HCT116 (cell line): ENCODE measurements at regions not wholly inside any gene's neighbourhood (a gene's known extent, or its start where the extent isn't known, plus 50 kb on each side); places are given as distances from the start of the nearest gene placed in this dataset.
A peak's percentile ranks its signal among the peaks of the same experiment; 100 is the strongest.

ENCODE experiments used
- ATAC-seq: fragments of 200-7000 bp; cut with Tn5 transposase; 2 replicates; pipeline ENCODE4 v1.9.1; 2020; ENCODE audit warnings: mild to moderate bottlenecking, moderate library complexity
- BruUV-seq: library from RNA; stranded (reverse); fragments of 400-500 nt; replicated peaks from 2 replicates; lab custom pipeline; 2021; lab: Mats Ljungman, UMichigan
- CTCF ChIA-PET: fragments of 300-600 bp; sonication (Branson Sonifier 250); formaldehyde crosslinking; loops from one replicate; lab custom pipeline; 2021; ENCODE audit warnings: antibody characterized with exemption; lab: Charles Lee
- POLR2A ChIA-PET: fragments of 300-600, 350-600 bp; sonication (Branson Sonifier 250); formaldehyde crosslinking; loops from one replicate; lab custom pipeline; 2021; ENCODE audit warnings: antibody characterized with exemption; lab: Charles Lee
- RAD21 ChIA-PET, 2 experiments: fragments of 300-600 bp; sonication (Branson Sonifier 250); formaldehyde crosslinking; loops; one replicate each; lab custom pipeline; 2023; ENCODE audit warnings: low total read pairs in 2 of 2; ENCODE audit not compliant: uncharacterized antibody in 2 of 2, unreplicated experiment in 2 of 2, low non-redundant PET in 1 of 2; lab: Charles Lee
- DNase-seq: peaks from one replicate; pipeline ENCODE4 v3.0.0-alpha.2; 2010; ENCODE audit warnings: low read depth, low spot score
- H2AFZ ChIP-seq: fragments of 200-600 bp; shearing (Covaris generic), sonication (generic); 2 replicates; pipeline ENCODE4 v1.6.1; 2017; ENCODE audit warnings: low read depth, mixed run types, mixed read lengths, antibody characterized with exemption, low read length; ENCODE audit not compliant: poor library complexity, severe bottlenecking
- H3K27ac ChIP-seq: 2 replicates; pipeline ENCODE4 v1.5.1; 2012; ENCODE audit warnings: low read depth, low read length
- H3K27me3 ChIP-seq: fragments of 200-600 bp; sonication (generic); 2 replicates; pipeline ENCODE4 v1.6.1; 2016; ENCODE audit warnings: mixed run types, low read length, mixed read lengths; ENCODE audit not compliant: insufficient read depth
- H3K36me3 ChIP-seq, 2 experiments: fragments of 200-500 bp in 1 of 2; fragments of 200-600 bp in 1 of 2; sonication (Bioruptor generic) in 1 of 2; sonication (generic) in 1 of 2; 2 replicates each; pipeline versions ENCODE4 v1.5.1 to v1.6.1; 2014 to 2016; ENCODE audit warnings: low read length in 2 of 2, inconsistent platforms in 1 of 2, mixed read lengths in 1 of 2, mixed run types in 1 of 2; ENCODE audit not compliant: insufficient read depth in 2 of 2, control insufficient read depth in 1 of 2
- H3K4me1 ChIP-seq, 2 experiments: fragments of 200-600 bp in 1 of 2; sonication (generic) in 1 of 2; 2 replicates each; pipeline versions ENCODE4 v1.5.1 to v1.6.1; 2012 to 2017; ENCODE audit warnings: low read length in 2 of 2, inconsistent platforms in 1 of 2, mild to moderate bottlenecking in 1 of 2, mixed read lengths in 1 of 2, mixed run types in 1 of 2, moderate library complexity in 1 of 2; ENCODE audit not compliant: insufficient read depth in 2 of 2, control insufficient read depth in 1 of 2
- H3K4me2 ChIP-seq: fragments of 200-600 bp; sonication (generic); 2 replicates; pipeline ENCODE4 v1.6.1; 2017; ENCODE audit warnings: mixed run types, low read length, mixed read lengths
- H3K4me3 ChIP-seq, 2 experiments: fragments of 200-600 bp in 1 of 2; sonication (generic) in 1 of 2; replicated peaks in 1 of 2; 2 replicates each; pipeline ENCODE4 v1.5.1; 2011 to 2016; ENCODE audit warnings: low read length in 2 of 2, control low read depth in 1 of 2, low read depth in 1 of 2, mild to moderate bottlenecking in 1 of 2, mixed read lengths in 1 of 2, mixed run types in 1 of 2
- H3K79me2 ChIP-seq: fragments of 200-600 bp; sonication (generic); 2 replicates; pipeline ENCODE4 v1.6.1; 2017; ENCODE audit warnings: mild to moderate bottlenecking, mixed run types, low read length, moderate library complexity, mixed read lengths; ENCODE audit not compliant: insufficient read depth
- H3K9ac ChIP-seq: fragments of 200-600 bp; sonication (generic); 2 replicates; pipeline ENCODE4 v1.6.1; 2016; ENCODE audit warnings: low read length, mixed read lengths
- H3K9me2 ChIP-seq: fragments of 200-600 bp; sonication (generic), shearing (Covaris generic); 2 replicates; pipeline ENCODE4 v1.6.1; 2017; ENCODE audit warnings: mixed run types, mild to moderate bottlenecking, moderate library complexity; ENCODE audit not compliant: insufficient read depth
- H3K9me3 ChIP-seq, 2 experiments: fragments of 200-500 bp in 1 of 2; fragments of 200-600 bp in 1 of 2; sonication (Bioruptor generic) in 1 of 2; sonication (generic) in 1 of 2; 2 replicates each; pipeline ENCODE4 v1.6.1; 2014 to 2017; ENCODE audit warnings: low read length in 2 of 2, mixed read lengths in 2 of 2, inconsistent platforms in 1 of 2, low read depth in 1 of 2, mild to moderate bottlenecking in 1 of 2, mixed run types in 1 of 2, moderate library complexity in 1 of 2; ENCODE audit not compliant: control insufficient read depth in 1 of 2, insufficient read depth in 1 of 2
- H4K20me1 ChIP-seq: fragments of 200-600 bp; sonication (generic), shearing (Covaris generic); 2 replicates; pipeline ENCODE4 v1.6.1; 2017; ENCODE audit warnings: mixed run types, mild to moderate bottlenecking, moderate library complexity; ENCODE audit not compliant: insufficient read depth
- CBX3 ChIP-seq: IDR thresholded peaks from 2 replicates; pipeline ENCODE4 v1.6.1; 2012; ENCODE audit warnings: low read depth
- CEBPB ChIP-seq: IDR thresholded peaks from 2 replicates; pipeline ENCODE4 v1.6.1; 2012; ENCODE audit warnings: low read depth
- EGR1 ChIP-seq: IDR thresholded peaks from 2 replicates; pipeline ENCODE4 v1.6.1; 2012; ENCODE audit warnings: low read depth
- RAD21 ChIP-seq: IDR thresholded peaks from 2 replicates; pipeline ENCODE4 v1.6.1; 2012; ENCODE audit warnings: low read depth, mild to moderate bottlenecking
- SRF ChIP-seq: IDR thresholded peaks from 2 replicates; pipeline ENCODE4 v1.6.1; 2012; ENCODE audit warnings: low read depth
- intact Hi-C: fragments of 100-400 bp; cut with micrococcal nuclease; formaldehyde crosslinking; loops from 2 replicates; pipeline ENCODE4 v1.10.0; 2022
- TF ChIP-seq, protein P1 (sequence below): IDR thresholded peaks from 2 replicates; pipeline ENCODE4 v1.6.1; 2012
- TF ChIP-seq, protein P2 (sequence below), 3 experiments: fragments of 200-600 bp in 1 of 3; sonication (generic) in 1 of 3; IDR thresholded peaks in 2 of 3; conservative IDR thresholded peaks in 1 of 3; 2 replicates each; pipeline ENCODE4 v1.5.1; 2012 to 2017; ENCODE audit warnings: low read depth in 2 of 3, low read length in 2 of 3, antibody characterized with exemption in 1 of 3, borderline replicate concordance in 1 of 3, control low read depth in 1 of 3, mild to moderate bottlenecking in 1 of 3, mixed read lengths in 1 of 3, mixed run types in 1 of 3, moderate library complexity in 1 of 3; ENCODE audit not compliant: insufficient read depth in 1 of 3

- Histone ChIP-seq H2AFZ (peak overlapping the region; percentile 27), H3K27me3 (no peaks in the 10 kb centered on the region), H3K27ac (no peak overlapping the region)
- TF ChIP-seq RAD21: peak; percentile 63
- TF ChIP-seq EGR1: no peak
- TF ChIP-seq, protein P1, sequence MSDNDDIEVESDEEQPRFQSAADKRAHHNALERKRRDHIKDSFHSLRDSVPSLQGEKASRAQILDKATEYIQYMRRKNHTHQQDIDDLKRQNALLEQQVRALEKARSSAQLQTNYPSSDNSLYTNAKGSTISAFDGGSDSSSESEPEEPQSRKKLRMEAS: peak; percentile 40; the same call in 1 of the 2 replicates
- TF ChIP-seq, protein P2, sequence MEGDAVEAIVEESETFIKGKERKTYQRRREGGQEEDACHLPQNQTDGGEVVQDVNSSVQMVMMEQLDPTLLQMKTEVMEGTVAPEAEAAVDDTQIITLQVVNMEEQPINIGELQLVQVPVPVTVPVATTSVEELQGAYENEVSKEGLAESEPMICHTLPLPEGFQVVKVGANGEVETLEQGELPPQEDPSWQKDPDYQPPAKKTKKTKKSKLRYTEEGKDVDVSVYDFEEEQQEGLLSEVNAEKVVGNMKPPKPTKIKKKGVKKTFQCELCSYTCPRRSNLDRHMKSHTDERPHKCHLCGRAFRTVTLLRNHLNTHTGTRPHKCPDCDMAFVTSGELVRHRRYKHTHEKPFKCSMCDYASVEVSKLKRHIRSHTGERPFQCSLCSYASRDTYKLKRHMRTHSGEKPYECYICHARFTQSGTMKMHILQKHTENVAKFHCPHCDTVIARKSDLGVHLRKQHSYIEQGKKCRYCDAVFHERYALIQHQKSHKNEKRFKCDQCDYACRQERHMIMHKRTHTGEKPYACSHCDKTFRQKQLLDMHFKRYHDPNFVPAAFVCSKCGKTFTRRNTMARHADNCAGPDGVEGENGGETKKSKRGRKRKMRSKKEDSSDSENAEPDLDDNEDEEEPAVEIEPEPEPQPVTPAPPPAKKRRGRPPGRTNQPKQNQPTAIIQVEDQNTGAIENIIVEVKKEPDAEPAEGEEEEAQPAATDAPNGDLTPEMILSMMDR (IDR thresholded peaks at IDR 0.05 in 2 of 3, conservative IDR thresholded peaks at IDR 0.05 in 1 of 3; ENCODE audit: borderline replicate concordance in 1 of 3, insufficient read depth in 1 of 3, low read depth in 2 of 3, low read length in 2 of 3): peak; percentile 25 to 60 (median 57); a peak in 5 of 6 replicates
- no peak for TF ChIP-seq CEBPB
- TF ChIP-seq SRF: 0 out of 2 replicates have a peak, but pooled peaks have one; percentile 27
- TF ChIP-seq CBX3: peak; percentile 52; the same call in 1 of the 2 replicates
- TF ChIP-seq, all 23 proteins: peak for 5
- Histone ChIP-seq H3K4me1 (no peaks in the 10 kb centered on the region), H3K9me3 (no peaks in the 10 kb centered on the region), H3K9me2 (no peaks in the 10 kb centered on the region), H3K36me3 (no peaks in the 10 kb centered on the region), H3K4me2 (no peak overlapping the region), H4K20me1 (no peaks in the 10 kb centered on the region), H3K9ac (no peak overlapping the region), H3K4me3 (no peak overlapping the region), H3K79me2 (no peaks in the 10 kb centered on the region)
- POLR2A ChIA-PET: no interaction called here
- DNase-seq (peak; percentile 28), ATAC-seq (peak; percentile 83)
- intact Hi-C loops: loop anchor here (5.0 kb wide), 1 partner anchor 491 kb away; no protein-coding TSS in a partner anchor
- BruUV-seq: no TSS peak
- RAD21 ChIA-PET: interaction anchor here (0.6 kb wide), 2 partner anchors 311 to 628 kb away, joined by 3 read pairs; no protein-coding TSS in a partner anchor
- CTCF ChIA-PET: interaction anchor here (0.6 kb wide), 1 partner anchor 270 kb away, joined by 3 read pairs; no protein-coding TSS in a partner anchor
Observed at GRCh38 chr2:223306371-223306770, 254.4 kb downstream of the KCNE4 start.
